ENCODE measurements at regions not wholly inside any gene's neighbourhood (a gene's known extent, or its start where the extent isn't known, plus 50 kb on each side); places are given as distances from the start of the nearest gene placed in this dataset.

GRCh38 chr6:145241039-145241438 is 494.3 kb downstream of the EPM2A start:
- TF ChIP-seq RNF2 (conservative IDR thresholded peaks at IDR 0.05; ENCODE audit: low read depth) (no peak), PHF21A (CRISPR knock-in tag; IDR thresholded peaks at IDR 0.05) (no peak), ZNF660 (CRISPR knock-in tag; IDR thresholded peaks at IDR 0.05; ENCODE audit: borderline replicate concordance, low read depth) (no peak), ZBTB40 (IDR thresholded peaks at IDR 0.05) (no peak), ZBTB40 (CRISPR knock-in tag; IDR thresholded peaks at IDR 0.05) (no peak), KLF11 (CRISPR knock-in tag; IDR thresholded peaks at IDR 0.05) (no peak), TCF12 (IDR thresholded peaks at IDR 0.05) (no peak), TCF12 (CRISPR knock-in tag; IDR thresholded peaks at IDR 0.05) (no peak)

Data from HepG2 (cell line).